ENCODE measurements at regions not wholly inside any gene's neighbourhood (a gene's known extent, or its start where the extent isn't known, plus 50 kb on each side); places are given as distances from the start of the nearest gene placed in this dataset.

DNA sequence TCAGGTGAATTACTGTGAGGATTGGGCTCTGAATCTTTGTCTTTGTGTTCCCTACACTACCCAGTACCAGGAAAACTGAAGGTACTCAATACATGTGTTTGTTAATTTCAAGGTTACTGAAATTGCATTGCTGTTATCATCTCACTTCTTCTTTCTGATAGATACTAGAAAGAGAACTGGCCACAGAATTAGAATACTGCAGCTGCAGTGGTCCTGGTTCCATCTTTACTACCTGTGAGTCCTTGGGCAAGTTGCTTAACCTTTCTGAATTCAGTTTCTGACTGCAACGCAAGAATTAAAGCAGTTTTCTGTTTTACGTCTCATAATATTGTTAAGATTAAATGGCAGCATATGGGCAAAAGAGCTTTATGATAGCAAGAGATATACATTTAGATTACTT lies 263.5 kb downstream of the LMO4 start:
- Histone ChIP-seq H4K20me1 (ENCODE audit: insufficient read depth, low read length) (no peaks in the 10 kb centered on the region), H3K36me3 (replicated peaks in 1 of 2; ENCODE audit: control insufficient read depth in 1 of 2, insufficient read depth in 2 of 2, low read length in 2 of 2) (no peaks in the 10 kb centered on the region), H3K9me3 (replicated peaks in 1 of 2; ENCODE audit: control insufficient read depth in 1 of 2, insufficient read depth in 1 of 2, low read length in 2 of 2) (no peaks in the 10 kb centered on the region), H3K4me1 (ENCODE audit: control insufficient read depth in 1 of 2, insufficient read depth in 2 of 2, low read length in 2 of 2) (peaks cover 19% of the 10 kb centered on the region in 2 donors), H3K27ac (ENCODE audit: low read depth in 1 of 2, low read length in 2 of 2) (no peak overlapping the region), H3K79me2 (ENCODE audit: insufficient read depth, low read length) (no peaks in the 10 kb centered on the region), H2AFZ (ENCODE audit: insufficient read depth, low read depth, low read length, poor library complexity, severe bottlenecking) (no peak overlapping the region), H3K27me3 (ENCODE audit: control insufficient read depth in 2 of 2, insufficient read depth in 2 of 2, low read length in 2 of 2) (no peaks in the 10 kb centered on the region), H3K4me3 (replicated peaks in 1 of 3; ENCODE audit: low read depth in 2 of 3, low read length in 3 of 3) (no peak overlapping the region), H3K9ac (ENCODE audit: insufficient read depth, low read length, poor library complexity, severe bottlenecking) (no peak overlapping the region), H3K4me2 (replicated peaks; ENCODE audit: extremely low read depth, low read length, poor library complexity, severe bottlenecking) (no peak overlapping the region)
- H3K27me3 Mint-ChIP-seq (ENCODE audit: low read depth in 3 of 3) = peaks cover 0 to 2% (median 2%) of the 10 kb centered on the region in 3 donors
- H3K36me3 Mint-ChIP-seq = no peaks in the 10 kb centered on the region
- no peak overlapping the region for H3K4me3 Mint-ChIP-seq
- peaks cover 0 to 4% (median 2%) of the 10 kb centered on the region in 7 donors for H3K9me3 Mint-ChIP-seq
- no peak for TF ChIP-seq CTCF (IDR thresholded peaks at IDR 0.05)
- no peak for DNase-seq
- H3K27ac Mint-ChIP-seq = peak overlapping the region in 1 of 7 donors; percentile 50
- WGBS (ENCODE audit: insufficient coverage) = no CpG with 5 or more reads among the region's 2 CpGs
- peaks cover 24% of the 10 kb centered on the region for H3K4me1 Mint-ChIP-seq
- intact Hi-C loops (cut with micrococcal nuclease) = no loop called here

GRCh38 chr1:87594736-87595383 lies 266.2 kb downstream of the LMO4 start:
- Histone ChIP-seq H3K4me3 (replicated peaks in 1 of 3; ENCODE audit: low read depth in 2 of 3, low read length in 3 of 3) (no peak overlapping the region), H3K4me2 (replicated peaks; ENCODE audit: extremely low read depth, low read length, poor library complexity, severe bottlenecking) (no peak overlapping the region), H3K9me3 (replicated peaks in 1 of 2; ENCODE audit: control insufficient read depth in 1 of 2, insufficient read depth in 1 of 2, low read length in 2 of 2) (no peaks in the 10 kb centered on the region), H3K79me2 (ENCODE audit: insufficient read depth, low read length) (no peaks in the 10 kb centered on the region), H3K27ac (ENCODE audit: low read depth in 1 of 2, low read length in 2 of 2) (peak overlapping the region in 1 of 2 donors; percentile 29), H3K9ac (ENCODE audit: insufficient read depth, low read length, poor library complexity, severe bottlenecking) (no peak overlapping the region), H3K36me3 (replicated peaks in 1 of 2; ENCODE audit: control insufficient read depth in 1 of 2, insufficient read depth in 2 of 2, low read length in 2 of 2) (no peaks in the 10 kb centered on the region), H4K20me1 (ENCODE audit: insufficient read depth, low read length) (no peaks in the 10 kb centered on the region), H3K4me1 (ENCODE audit: control insufficient read depth in 1 of 2, insufficient read depth in 2 of 2, low read length in 2 of 2) (peaks cover 6 to 8% of the 10 kb centered on the region in 2 donors), H2AFZ (ENCODE audit: insufficient read depth, low read depth, low read length, poor library complexity, severe bottlenecking) (no peak overlapping the region), H3K27me3 (ENCODE audit: control insufficient read depth in 2 of 2, insufficient read depth in 2 of 2, low read length in 2 of 2) (no peaks in the 10 kb centered on the region)
- intact Hi-C loops (cut with micrococcal nuclease) = no loop called here
- no peak overlapping the region for H3K4me3 Mint-ChIP-seq
- H3K27ac Mint-ChIP-seq = no peak overlapping the region
- no peak for DNase-seq
- TF ChIP-seq CTCF (IDR thresholded peaks at IDR 0.05) = no peak
- H3K9me3 Mint-ChIP-seq = peaks cover 0 to 2% (median 2%) of the 10 kb centered on the region in 7 donors
- 85% methylated on average over 4 of the region's 8 CpGs for WGBS (ENCODE audit: insufficient coverage)
- H3K4me1 Mint-ChIP-seq = peaks cover 6% of the 10 kb centered on the region
- no peaks in the 10 kb centered on the region for H3K36me3 Mint-ChIP-seq
- peaks cover 0 to 2% (median 0%) of the 10 kb centered on the region in 3 donors for H3K27me3 Mint-ChIP-seq (ENCODE audit: low read depth in 3 of 3)

Data from CD14-positive monocyte (primary cell).